ENCODE measurements at regions not wholly inside any gene's neighbourhood (a gene's known extent, or its start where the extent isn't known, plus 50 kb on each side); places are given as distances from the start of the nearest gene placed in this dataset.

DNA sequence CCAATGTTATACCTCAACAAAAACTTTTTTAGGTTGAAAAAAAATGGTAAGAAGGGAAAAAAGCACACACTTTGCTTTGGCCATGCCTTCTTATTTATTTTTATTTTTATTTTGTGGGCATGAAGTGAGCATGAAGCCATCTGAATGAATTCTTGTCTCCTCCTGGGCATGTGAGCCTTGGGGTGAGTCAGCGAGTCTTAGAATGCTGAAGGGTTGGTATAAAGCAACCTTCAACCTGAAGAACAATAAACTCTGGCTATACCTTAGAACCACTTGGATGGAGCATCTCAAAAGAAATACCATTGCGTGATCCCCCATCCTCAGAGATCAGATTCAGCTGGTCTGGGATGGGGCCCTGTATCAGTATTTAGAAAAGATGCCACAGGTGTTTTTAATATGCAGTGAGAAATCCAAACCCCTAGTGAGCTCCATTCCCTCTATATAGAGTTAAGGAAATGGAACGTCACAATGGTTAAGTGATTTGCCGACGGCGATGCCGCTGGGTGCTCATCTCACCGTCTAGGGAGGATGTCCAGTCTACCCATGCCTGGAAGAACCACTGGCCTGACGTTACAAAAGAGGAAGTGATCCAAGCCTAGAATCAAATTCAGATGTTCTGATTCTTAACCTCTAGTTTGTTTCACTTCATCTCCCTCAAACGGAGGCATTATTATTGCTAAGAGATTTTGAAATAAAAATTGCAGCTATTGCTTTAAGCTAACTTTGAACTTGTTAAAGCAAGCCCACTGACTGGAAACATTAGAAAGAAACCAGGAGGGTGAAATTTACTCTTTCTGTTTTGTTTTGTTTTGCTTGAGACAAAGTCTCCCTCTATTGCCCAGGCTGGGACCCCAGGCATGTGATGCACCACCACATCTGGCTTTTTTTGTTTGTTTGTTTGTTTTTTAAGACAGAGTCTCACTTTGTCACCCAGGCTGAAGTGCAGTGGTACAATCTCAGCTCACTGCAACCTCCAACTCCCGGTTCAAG lies 67.1 kb downstream of the EDN1 start:
- TF ChIP-seq CTCF (IDR thresholded peaks at IDR 0.05; ENCODE audit: insufficient read depth, low read length, poor library complexity, severe bottlenecking) (no peak), EZH2phosphoT487 (conservative IDR thresholded peaks at IDR 0.05; ENCODE audit: low read length) (no peak)
